ENCODE measurements at regions not wholly inside any gene's neighbourhood (a gene's known extent, or its start where the extent isn't known, plus 50 kb on each side); places are given as distances from the start of the nearest gene placed in this dataset.

DNA sequence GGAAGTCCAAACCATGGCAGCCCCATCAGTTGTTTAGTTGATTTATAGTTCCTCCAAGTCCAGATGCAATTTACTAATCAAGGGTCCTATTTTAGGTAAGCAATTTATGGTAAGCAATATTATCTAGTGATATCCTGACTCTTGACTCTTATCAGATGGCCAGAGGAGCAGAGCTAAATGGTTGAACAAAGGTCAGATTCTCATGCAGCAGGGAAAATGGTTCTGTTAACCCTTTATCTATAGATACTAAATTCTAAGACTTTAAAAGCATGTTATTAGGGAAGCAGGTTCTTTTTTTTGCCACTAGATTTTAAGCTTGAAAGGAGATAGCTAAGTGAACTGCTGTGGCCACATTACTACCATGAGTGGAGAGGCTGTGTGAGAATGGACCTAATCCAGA, 427.1 kb upstream of the FBXO33 start:
- DNase-seq (no peak), ATAC-seq (no peak)
- no peaks in the 10 kb centered on the region for H3K9me3 Mint-ChIP-seq
- no peaks in the 10 kb centered on the region for H3K4me1 Mint-ChIP-seq
- no peak overlapping the region for H3K27ac Mint-ChIP-seq
- H3K27me3 Mint-ChIP-seq: no peaks in the 10 kb centered on the region
- H3K4me3 Mint-ChIP-seq: no peak overlapping the region

GRCh38 chr14:39857376-39858055, 425.3 kb upstream of the FBXO33 start:
- no peaks in the 10 kb centered on the region for H3K4me1 Mint-ChIP-seq
- H3K27ac Mint-ChIP-seq: no peak overlapping the region
- no peaks in the 10 kb centered on the region for H3K9me3 Mint-ChIP-seq
- H3K27me3 Mint-ChIP-seq: no peaks in the 10 kb centered on the region
- ATAC-seq: no peak
- DNase-seq: no peak
- H3K4me3 Mint-ChIP-seq: no peak overlapping the region

DNA sequence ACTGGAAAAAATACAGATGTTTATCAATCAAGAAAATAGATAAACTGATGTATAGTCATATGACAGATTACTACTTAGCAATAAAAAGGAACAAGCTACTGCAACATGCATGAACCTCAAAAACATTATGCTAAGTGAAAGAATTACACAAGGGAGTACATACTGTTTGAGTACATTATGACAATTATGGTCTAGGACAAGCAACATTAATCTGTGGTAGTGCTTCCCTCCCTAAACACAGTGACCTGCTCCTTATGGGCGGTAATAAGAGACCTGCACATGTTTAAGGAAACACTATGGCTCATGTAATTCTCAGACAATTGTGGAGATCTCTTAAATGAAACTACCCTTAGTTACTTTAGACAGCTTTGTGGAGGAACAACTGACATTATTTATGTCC, 421.2 kb upstream of the FBXO33 start:
- Mint-ChIP-seq H3K27me3 (no peaks in the 10 kb centered on the region), H3K27ac (no peak overlapping the region), H3K9me3 (no peaks in the 10 kb centered on the region), H3K4me1 (no peaks in the 10 kb centered on the region), H3K4me3 (no peak overlapping the region)
- DNase-seq (no peak), ATAC-seq (no peak)

- Mint-ChIP-seq H3K9me3 (no peaks in the 10 kb centered on the region), H3K27me3 (no peaks in the 10 kb centered on the region), H3K4me3 (no peak overlapping the region), H3K4me1 (no peaks in the 10 kb centered on the region), H3K27ac (no peak overlapping the region)
- DNase-seq: no peak
- no peak for ATAC-seq
Observed at GRCh38 chr14:39851202-39851601, 419.0 kb upstream of the FBXO33 start.

- H3K27me3 Mint-ChIP-seq: no peaks in the 10 kb centered on the region
- DNase-seq: no peak
- no peak for ATAC-seq
- H3K4me3 Mint-ChIP-seq: no peak overlapping the region
- no peak overlapping the region for H3K27ac Mint-ChIP-seq
- no peaks in the 10 kb centered on the region for H3K4me1 Mint-ChIP-seq
- no peaks in the 10 kb centered on the region for H3K9me3 Mint-ChIP-seq
Observed at GRCh38 chr14:39847852-39848251, 415.6 kb upstream of the FBXO33 start.

DNA sequence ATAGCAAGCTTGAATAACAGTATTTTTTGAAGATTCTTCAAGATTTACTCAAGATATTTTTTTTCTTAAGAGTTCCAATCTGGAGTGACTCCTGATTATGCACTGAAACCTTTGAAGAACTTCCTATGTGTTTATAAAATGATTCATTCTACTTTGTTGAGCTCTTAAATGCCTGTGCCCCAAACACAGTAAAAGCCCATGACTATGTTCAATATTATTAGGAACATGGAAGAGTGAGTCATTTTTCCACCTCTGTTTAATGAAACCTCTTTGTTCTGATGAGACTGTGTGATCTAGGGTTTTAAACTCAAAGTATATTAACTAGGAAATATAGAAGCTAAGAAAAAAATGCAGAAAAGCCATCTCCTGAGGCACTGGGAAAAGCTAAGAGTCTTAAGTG, 415.0 kb upstream of the FBXO33 start:
- Mint-ChIP-seq H3K27me3 (no peaks in the 10 kb centered on the region), H3K4me3 (no peak overlapping the region), H3K4me1 (no peaks in the 10 kb centered on the region), H3K27ac (no peak overlapping the region), H3K9me3 (no peaks in the 10 kb centered on the region)
- ATAC-seq (no peak), DNase-seq (no peak)

DNA sequence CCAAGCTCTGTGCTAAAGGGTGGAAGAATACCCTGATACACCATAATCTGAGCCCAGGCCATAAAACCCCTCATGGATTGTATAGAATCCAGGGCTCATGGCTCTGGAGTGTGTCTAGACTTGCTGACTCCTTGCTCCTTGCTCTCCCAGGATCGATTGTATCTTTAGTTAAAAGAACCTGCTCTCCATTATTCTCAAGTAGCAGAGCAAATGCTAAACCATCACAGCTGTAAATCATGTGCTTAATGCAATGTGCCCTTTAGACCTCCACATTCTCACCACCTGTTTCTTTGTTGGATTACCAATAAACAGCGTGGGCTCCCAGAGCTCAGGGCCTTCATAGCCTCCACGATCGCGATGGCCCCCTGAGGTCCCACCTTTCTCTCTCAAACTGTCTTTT, 411.6 kb upstream of the FBXO33 start:
- no peak overlapping the region for H3K4me3 Mint-ChIP-seq
- no peaks in the 10 kb centered on the region for H3K4me1 Mint-ChIP-seq
- no peak for ATAC-seq
- peak overlapping the region in 1 of 2 donors; percentile 17 for H3K27ac Mint-ChIP-seq
- no peaks in the 10 kb centered on the region for H3K27me3 Mint-ChIP-seq
- peaks cover 10 to 22% of the 10 kb centered on the region in 2 donors for H3K9me3 Mint-ChIP-seq
- DNase-seq: no peak

- H3K4me1 Mint-ChIP-seq: no peaks in the 10 kb centered on the region
- H3K4me3 Mint-ChIP-seq: no peak overlapping the region
- ATAC-seq: peak; percentile 71
- no peak for DNase-seq
- H3K9me3 Mint-ChIP-seq: peaks cover 10 to 23% of the 10 kb centered on the region in 2 donors
- H3K27ac Mint-ChIP-seq: no peak overlapping the region
- H3K27me3 Mint-ChIP-seq: no peaks in the 10 kb centered on the region
Observed at GRCh38 chr14:39841088-39841487, 408.9 kb upstream of the FBXO33 start.

DNA sequence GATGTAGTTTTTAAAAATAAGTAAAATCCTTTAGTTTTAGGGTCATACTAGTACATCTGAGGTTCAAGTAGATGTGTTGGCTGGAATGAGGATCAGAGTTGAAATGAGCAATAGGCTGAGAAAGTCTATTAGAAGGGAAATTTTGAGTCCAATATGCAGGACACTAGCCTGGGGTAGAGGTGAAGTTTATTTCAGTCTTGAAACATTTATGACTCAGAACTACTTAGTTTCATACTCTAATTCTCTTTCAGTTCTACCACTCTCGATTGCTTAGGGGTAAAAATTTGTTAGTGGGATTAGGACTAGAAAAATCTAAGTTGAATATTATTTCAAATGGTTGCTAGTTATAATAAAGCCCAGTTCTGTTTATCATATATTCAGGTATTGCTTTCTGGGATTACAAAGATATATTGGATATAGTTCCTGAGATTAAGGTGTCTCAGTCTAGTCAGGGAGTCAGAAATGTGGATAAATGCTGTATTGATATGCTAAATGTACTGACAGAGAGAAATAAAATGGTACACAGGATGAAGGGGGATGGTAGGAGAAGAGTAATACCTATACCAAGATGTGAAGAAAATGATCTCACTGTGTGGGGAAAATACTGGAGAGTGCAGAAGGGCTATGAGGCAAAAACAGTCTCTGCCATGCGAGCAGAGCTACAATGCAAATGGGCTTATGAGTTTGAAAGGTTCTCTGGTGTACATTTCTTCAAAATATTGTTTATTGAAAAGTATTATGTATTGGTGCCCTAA, 395.8 kb upstream of the FBXO33 start:
- no peaks in the 10 kb centered on the region for H3K27me3 Mint-ChIP-seq
- H3K27ac Mint-ChIP-seq: peak overlapping the region in 1 of 2 donors; percentile 90
- H3K9me3 Mint-ChIP-seq: peaks cover 6 to 9% of the 10 kb centered on the region in 2 donors

DNA sequence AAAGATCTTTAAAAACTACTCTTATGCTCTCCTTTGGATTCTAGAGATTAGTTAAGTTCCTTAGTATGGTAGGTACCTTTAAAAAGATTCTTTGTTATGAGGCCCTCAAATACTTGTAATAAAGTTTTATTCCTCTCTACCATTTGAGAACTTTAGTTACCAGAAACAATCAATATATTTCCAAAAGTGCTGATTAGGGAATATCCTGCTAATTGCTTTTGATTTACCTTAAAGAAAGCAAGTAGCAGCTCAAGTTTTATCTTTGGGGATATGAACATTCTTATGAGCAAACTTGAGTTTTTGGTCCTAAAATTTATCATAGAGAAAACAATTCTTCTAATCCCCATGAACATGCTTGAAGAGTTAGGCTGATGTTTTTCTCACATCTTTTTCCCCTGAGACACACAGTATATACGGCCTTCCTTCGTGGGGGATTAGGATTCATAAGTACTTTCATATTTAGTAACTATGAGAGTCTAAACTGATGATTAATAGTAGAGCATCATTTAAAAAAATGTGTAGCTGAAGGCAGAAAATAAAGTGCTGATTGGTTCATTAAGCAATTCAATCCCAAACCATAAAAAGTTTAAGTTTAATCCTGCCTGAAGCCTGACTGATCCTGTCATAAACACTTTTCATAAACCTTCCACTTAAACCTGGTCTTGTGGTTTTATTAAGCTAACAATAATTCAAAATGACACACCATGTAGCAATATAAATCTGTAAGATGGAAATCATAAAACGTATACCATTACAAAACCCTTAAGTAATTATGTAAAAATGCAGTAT, 380.5 kb upstream of the FBXO33 start:
- ATAC-seq (no peak), DNase-seq (no peak)
- Mint-ChIP-seq H3K9me3 (peaks cover 0 to 9% of the 10 kb centered on the region in 2 donors), H3K4me1 (no peaks in the 10 kb centered on the region), H3K27me3 (no peaks in the 10 kb centered on the region), H3K27ac (no peak overlapping the region), H3K4me3 (no peak overlapping the region)

More for the DNA sequence above, 395.8 kb upstream of the FBXO33 start:
- Mint-ChIP-seq H3K4me3 (no peak overlapping the region), H3K4me1 (no peaks in the 10 kb centered on the region)
- ATAC-seq (peak; percentile 86), DNase-seq (no peak)

DNA sequence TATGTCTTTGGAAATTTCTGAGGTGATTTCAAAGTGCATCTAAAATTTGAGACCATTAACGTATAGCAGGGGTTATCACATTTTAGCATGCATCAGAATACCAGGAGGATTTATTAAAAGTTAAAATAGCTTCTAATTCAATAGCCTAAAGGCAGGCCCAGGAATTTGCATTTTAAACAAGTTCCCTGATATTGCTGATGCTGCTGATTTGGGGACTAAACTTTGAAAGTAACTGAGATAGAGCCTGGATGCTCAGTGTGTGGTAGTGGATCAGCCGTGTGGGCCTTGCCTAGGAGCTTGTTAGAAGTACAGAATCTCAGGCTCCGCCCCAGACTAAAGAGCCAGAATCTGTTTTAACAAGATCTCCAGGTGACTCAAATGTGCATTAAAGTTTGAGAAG, 375.0 kb upstream of the FBXO33 start:
- Mint-ChIP-seq H3K4me3 (no peak overlapping the region), H3K27ac (no peak overlapping the region), H3K9me3 (peaks cover 0 to 4% of the 10 kb centered on the region in 2 donors), H3K4me1 (no peaks in the 10 kb centered on the region), H3K27me3 (no peaks in the 10 kb centered on the region)
- DNase-seq (no peak), ATAC-seq (no peak)

- no peak overlapping the region for H3K27ac Mint-ChIP-seq
Observed at GRCh38 chr14:39784461-39784860, 352.2 kb upstream of the FBXO33 start.

DNA sequence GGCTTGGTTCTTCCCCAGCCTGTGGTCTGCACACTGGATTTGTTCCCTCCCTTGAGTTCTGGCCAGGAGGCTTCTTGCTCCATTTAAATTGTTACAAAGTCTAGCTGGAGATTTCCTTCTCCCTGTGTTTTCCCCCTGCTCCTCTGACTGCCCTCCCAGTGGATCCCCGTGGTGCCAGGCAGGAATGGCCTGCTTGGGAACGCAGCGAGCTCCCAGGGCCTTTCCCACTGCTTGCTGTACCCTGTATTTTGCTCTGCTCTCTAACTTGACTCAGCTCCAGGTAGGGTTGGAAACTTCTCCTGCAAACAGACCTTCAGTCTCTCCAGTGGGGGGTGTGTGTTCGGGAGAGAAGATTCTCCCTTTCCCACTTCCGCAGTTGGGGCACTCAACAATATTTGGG, 349.2 kb upstream of the FBXO33 start:
- Mint-ChIP-seq H3K27me3 (no peaks in the 10 kb centered on the region), H3K9me3 (peaks cover 28 to 38% of the 10 kb centered on the region in 2 donors), H3K4me1 (no peaks in the 10 kb centered on the region), H3K27ac (no peak overlapping the region), H3K4me3 (no peak overlapping the region)
- ATAC-seq (no peak), DNase-seq (no peak)

More at GRCh38 chr14:39784461-39784860, 352.2 kb upstream of the FBXO33 start:
- no peak overlapping the region for H3K4me3 Mint-ChIP-seq
- peaks cover 13 to 16% of the 10 kb centered on the region in 2 donors for H3K9me3 Mint-ChIP-seq
- H3K4me1 Mint-ChIP-seq: no peaks in the 10 kb centered on the region
- DNase-seq (no peak), ATAC-seq (no peak)
- no peaks in the 10 kb centered on the region for H3K27me3 Mint-ChIP-seq

GRCh38 chr14:39773387-39774126, 341.3 kb upstream of the FBXO33 start:
- ATAC-seq (no peak), DNase-seq (no peak)
- peaks cover 10 to 13% of the 10 kb centered on the region in 2 donors for H3K9me3 Mint-ChIP-seq
- H3K4me1 Mint-ChIP-seq: no peaks in the 10 kb centered on the region
- no peak overlapping the region for H3K27ac Mint-ChIP-seq
- no peaks in the 10 kb centered on the region for H3K27me3 Mint-ChIP-seq
- no peak overlapping the region for H3K4me3 Mint-ChIP-seq

DNA sequence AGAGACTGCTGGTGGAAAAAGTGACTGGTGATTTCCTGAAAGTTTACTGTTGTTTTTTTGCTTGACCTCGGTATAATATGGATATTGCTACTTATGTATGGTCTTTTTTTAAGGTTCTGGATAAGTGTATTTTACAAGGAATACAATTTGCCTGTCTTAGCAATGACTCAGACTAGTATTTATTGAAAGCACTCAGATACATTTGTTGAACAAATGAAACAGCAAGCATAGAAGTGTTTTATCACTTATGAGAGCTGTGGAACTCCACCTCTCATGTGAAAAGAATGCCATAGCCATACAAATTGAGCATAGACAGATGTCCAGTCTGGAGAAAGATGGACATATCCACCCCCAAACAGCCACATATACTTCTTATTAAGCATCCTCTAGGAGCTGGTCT, 340.4 kb upstream of the FBXO33 start:
- Mint-ChIP-seq H3K27ac (no peak overlapping the region), H3K4me1 (no peaks in the 10 kb centered on the region), H3K4me3 (no peak overlapping the region), H3K9me3 (peaks cover under 1 to 7% of the 10 kb centered on the region in 2 donors), H3K27me3 (no peaks in the 10 kb centered on the region)
- DNase-seq: no peak
- no peak for ATAC-seq

Measured in stimulated activated naive CD8-positive, alpha-beta T cell treated with anti-CD3 and anti-CD28 coated beads, Interleukin-15, amount 100 ng/mL, for 72 hours (primary cell).